Activated CD8-positive, alpha-beta T cell treated with anti-CD3 and anti-CD28 coated beads for 36 hours (primary cell): ENCODE measurements at regions not wholly inside any gene's neighbourhood (a gene's known extent, or its start where the extent isn't known, plus 50 kb on each side); places are given as distances from the start of the nearest gene placed in this dataset.

Experiments used
- ATAC-seq: fragments of 200-7000 bp; cut with Tn5 transposase; one replicate; pipeline ENCODE4 v1.10.0; 2021; ENCODE audit warnings: mild to moderate bottlenecking, moderate library complexity
- CTCF ChIA-PET: fragments of 350-600 bp; sonication (Branson Sonifier 250); formaldehyde crosslinking; loops from one replicate; lab custom pipeline; 2021; ENCODE audit warnings: antibody characterized with exemption; lab: Charles Lee
- POLR2A ChIA-PET: fragments of 350-600 bp; sonication (Branson Sonifier 250); formaldehyde crosslinking; loops from one replicate; lab custom pipeline; 2021; ENCODE audit warnings: antibody characterized with exemption; lab: Charles Lee
- DNase-seq: peaks from one replicate; pipeline ENCODE4 v3.0.0-alpha.2; 2020
- H3K27ac Mint-ChIP-seq: one replicate; pipeline ENCODE4 v1.8.0; 2021; ENCODE audit warnings: mild to moderate bottlenecking, mixed read lengths
- H3K27me3 Mint-ChIP-seq: one replicate; pipeline ENCODE4 v1.8.0; 2021; ENCODE audit warnings: mixed read lengths
- H3K36me3 Mint-ChIP-seq: one replicate; pipeline ENCODE4 v1.8.0; 2021; ENCODE audit warnings: low read depth, mixed read lengths
- H3K4me1 Mint-ChIP-seq: one replicate; pipeline ENCODE4 v1.8.0; 2021; ENCODE audit warnings: low read depth, mixed read lengths
- H3K4me3 Mint-ChIP-seq: one replicate; pipeline ENCODE4 v1.8.0; 2021; ENCODE audit warnings: mild to moderate bottlenecking, moderate library complexity, mixed read lengths
- H3K9me3 Mint-ChIP-seq: one replicate; pipeline ENCODE4 v1.8.0; 2021; ENCODE audit warnings: mixed read lengths
- intact Hi-C: fragments of 100-400 bp; cut with micrococcal nuclease; formaldehyde crosslinking; loops from one replicate; pipeline ENCODE4 v1.10.0; 2022
- TF ChIP-seq, protein P1 (sequence below): fragments of 200-600 bp; IDR thresholded peaks from one replicate; pipeline ENCODE4 v1.8.0; 2022; ENCODE audit warnings: antibody characterized with exemption, mild to moderate bottlenecking

DNA sequence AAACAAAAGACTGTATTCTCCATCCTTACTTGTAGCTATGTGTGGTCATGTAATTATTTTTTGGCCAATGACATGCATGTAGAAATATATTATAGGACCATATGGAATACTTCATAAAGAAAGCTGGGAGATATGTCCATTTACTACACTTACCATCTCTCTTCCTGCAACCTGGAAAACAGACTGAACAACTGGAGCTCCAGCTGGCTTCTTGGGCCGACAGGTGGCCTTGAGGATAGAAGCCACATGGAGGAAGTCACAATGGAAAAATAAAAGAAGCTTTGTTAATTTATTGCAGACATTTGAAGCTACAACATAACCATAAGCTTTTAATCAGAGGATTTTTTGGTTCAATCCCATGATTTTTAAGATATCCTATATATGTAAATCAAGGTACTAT, 167.9 kb upstream of the CBLB start:
- Mint-ChIP-seq H3K9me3 (peaks cover 7% of the 10 kb centered on the region), H3K27ac (no peak overlapping the region), H3K4me1 (peaks cover 3% of the 10 kb centered on the region), H3K27me3 (no peaks in the 10 kb centered on the region), H3K36me3 (no peaks in the 10 kb centered on the region), H3K4me3 (no peak overlapping the region)
- ChIA-PET POLR2A (no interaction called here), CTCF (interaction anchor here (1.5 kb wide), 1 partner anchor 25 kb away, joined by 3 read pairs; no protein-coding TSS in a partner anchor)
- intact Hi-C loops = no loop called here
- ATAC-seq = no peak
- no peak for DNase-seq
- TF ChIP-seq, protein P1, sequence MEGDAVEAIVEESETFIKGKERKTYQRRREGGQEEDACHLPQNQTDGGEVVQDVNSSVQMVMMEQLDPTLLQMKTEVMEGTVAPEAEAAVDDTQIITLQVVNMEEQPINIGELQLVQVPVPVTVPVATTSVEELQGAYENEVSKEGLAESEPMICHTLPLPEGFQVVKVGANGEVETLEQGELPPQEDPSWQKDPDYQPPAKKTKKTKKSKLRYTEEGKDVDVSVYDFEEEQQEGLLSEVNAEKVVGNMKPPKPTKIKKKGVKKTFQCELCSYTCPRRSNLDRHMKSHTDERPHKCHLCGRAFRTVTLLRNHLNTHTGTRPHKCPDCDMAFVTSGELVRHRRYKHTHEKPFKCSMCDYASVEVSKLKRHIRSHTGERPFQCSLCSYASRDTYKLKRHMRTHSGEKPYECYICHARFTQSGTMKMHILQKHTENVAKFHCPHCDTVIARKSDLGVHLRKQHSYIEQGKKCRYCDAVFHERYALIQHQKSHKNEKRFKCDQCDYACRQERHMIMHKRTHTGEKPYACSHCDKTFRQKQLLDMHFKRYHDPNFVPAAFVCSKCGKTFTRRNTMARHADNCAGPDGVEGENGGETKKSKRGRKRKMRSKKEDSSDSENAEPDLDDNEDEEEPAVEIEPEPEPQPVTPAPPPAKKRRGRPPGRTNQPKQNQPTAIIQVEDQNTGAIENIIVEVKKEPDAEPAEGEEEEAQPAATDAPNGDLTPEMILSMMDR = no peak

DNA sequence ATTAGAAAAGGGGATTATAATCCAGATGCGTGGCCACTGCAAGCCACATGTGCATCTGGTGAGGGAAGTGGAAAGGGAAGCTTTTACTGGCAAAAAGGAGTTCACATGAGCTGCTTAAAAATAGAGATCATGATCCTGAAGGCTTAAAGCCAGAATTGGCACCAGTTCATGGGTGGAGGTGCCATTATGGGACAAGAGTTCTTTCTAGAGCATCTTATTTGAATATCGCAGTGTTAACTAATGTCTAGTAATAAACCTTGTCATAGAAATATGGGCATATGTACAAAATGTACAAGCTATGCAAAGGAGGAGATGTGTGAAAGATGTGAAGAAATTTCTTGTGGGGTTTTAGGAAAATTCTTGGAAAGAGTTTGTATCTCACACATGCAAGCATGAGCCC, 178.4 kb upstream of the CBLB start:
- H3K27me3 Mint-ChIP-seq = no peaks in the 10 kb centered on the region
- ChIA-PET CTCF (no interaction called here), POLR2A (no interaction called here)
- no peak overlapping the region for H3K4me3 Mint-ChIP-seq
- no peak for ATAC-seq
- H3K9me3 Mint-ChIP-seq = peaks cover 4% of the 10 kb centered on the region
- TF ChIP-seq, protein P1 = no peak
- no peak for DNase-seq
- H3K27ac Mint-ChIP-seq = no peak overlapping the region
- intact Hi-C loops = no loop called here
- no peaks in the 10 kb centered on the region for H3K36me3 Mint-ChIP-seq
- peaks cover 7% of the 10 kb centered on the region for H3K4me1 Mint-ChIP-seq

DNA sequence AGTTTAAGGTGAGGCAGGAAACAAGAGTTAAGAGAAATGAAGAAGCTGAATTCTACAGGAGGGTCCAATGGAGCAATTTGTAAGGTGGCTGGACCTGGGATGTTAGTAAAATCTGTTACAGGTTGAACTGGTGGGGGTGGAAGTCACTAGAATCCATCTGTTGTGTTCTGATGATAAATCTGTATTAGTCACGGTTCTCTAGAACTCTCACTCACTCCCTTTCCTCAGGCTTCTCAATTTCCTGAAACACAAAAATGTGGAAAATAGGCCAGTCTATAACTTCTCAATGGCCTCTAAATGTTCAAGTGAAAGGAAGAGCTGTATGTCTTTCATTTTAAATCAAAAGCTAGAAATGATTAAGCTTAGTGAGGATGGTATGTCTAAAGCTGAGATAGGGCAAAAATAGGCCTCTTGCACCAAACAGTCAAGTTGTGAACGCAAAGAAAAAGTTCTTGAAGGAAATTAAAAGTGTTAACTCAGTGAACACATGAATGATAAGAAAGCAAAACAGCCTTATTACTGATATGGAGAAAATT, 180.2 kb upstream of the CBLB start:
- no peak overlapping the region for H3K4me3 Mint-ChIP-seq
- peaks cover 4% of the 10 kb centered on the region for H3K9me3 Mint-ChIP-seq
- TF ChIP-seq, protein P1 = no peak
- CTCF ChIA-PET = interaction anchor here (1.0 kb wide), 1 partner anchor 15 kb away, joined by 3 read pairs; no protein-coding TSS in a partner anchor
- peaks cover 7% of the 10 kb centered on the region for H3K4me1 Mint-ChIP-seq
- intact Hi-C loops = no loop called here
- H3K27me3 Mint-ChIP-seq = no peaks in the 10 kb centered on the region
- H3K36me3 Mint-ChIP-seq = no peaks in the 10 kb centered on the region
- no peak for DNase-seq
- no peak overlapping the region for H3K27ac Mint-ChIP-seq
- no peak for ATAC-seq
- POLR2A ChIA-PET = no interaction called here

DNA sequence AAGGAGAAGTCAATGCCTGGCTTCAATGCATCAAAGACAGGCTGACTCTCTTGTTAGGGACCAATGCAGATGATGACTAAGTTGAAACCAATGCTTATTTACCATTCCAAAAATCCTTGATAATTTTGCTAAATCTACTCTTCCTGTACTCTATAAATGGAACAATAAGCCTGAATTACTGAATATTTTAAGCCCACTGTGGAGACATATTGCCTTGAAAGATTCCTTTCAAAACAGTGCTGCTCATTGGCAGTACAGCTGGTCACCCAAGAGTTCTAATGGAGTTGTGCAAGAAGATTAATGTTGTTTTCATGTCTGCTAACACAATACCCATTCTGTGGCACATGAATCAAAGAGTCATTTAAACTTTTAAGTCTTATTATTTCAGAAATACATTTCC, 181.0 kb upstream of the CBLB start:
- Mint-ChIP-seq H3K4me3 (no peak overlapping the region), H3K9me3 (peaks cover 4% of the 10 kb centered on the region), H3K27me3 (no peaks in the 10 kb centered on the region), H3K36me3 (no peaks in the 10 kb centered on the region), H3K4me1 (peaks cover 7% of the 10 kb centered on the region), H3K27ac (no peak overlapping the region)
- ATAC-seq = no peak
- ChIA-PET CTCF (interaction anchor here (1.0 kb wide), 1 partner anchor 12 kb away, joined by 3 read pairs; no protein-coding TSS in a partner anchor), POLR2A (no interaction called here)
- no peak for DNase-seq
- TF ChIP-seq, protein P1 = no peak
- intact Hi-C loops = no loop called here

DNA sequence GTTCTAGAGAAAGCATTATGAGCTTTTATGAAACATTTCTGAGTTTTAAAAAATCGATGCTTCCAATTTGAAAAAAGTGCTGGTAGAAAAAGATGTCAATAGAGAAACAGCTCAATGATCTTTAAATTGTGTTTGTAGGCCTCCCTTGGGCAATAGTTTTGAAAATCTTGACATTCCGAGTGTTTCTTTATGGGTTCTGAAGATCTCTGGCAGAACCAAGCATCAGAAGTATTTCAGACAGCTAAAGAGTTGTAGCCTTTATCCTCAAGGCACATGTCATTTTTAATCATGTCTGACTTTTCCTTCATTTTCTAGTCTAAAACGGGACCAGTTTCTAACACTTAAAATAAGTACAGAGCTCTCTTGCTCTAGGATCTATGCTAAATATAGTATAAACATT, 188.1 kb upstream of the CBLB start:
- H3K9me3 Mint-ChIP-seq = peaks cover 5% of the 10 kb centered on the region
- TF ChIP-seq, protein P1 = no peak
- no peak overlapping the region for H3K4me3 Mint-ChIP-seq
- ATAC-seq = no peak
- ChIA-PET CTCF (no interaction called here), POLR2A (no interaction called here)
- DNase-seq = no peak
- no peaks in the 10 kb centered on the region for H3K36me3 Mint-ChIP-seq
- intact Hi-C loops = no loop called here
- H3K27me3 Mint-ChIP-seq = no peaks in the 10 kb centered on the region
- H3K27ac Mint-ChIP-seq = no peak overlapping the region
- H3K4me1 Mint-ChIP-seq = peaks cover 14% of the 10 kb centered on the region
